OCI-LY7 (cell line): ENCODE measurements at regions not wholly inside any gene's neighbourhood (a gene's known extent, or its start where the extent isn't known, plus 50 kb on each side); places are given as distances from the start of the nearest gene placed in this dataset.

Experiments
- EZH2phosphoT487 ChIP-seq: fragments of 200-600 bp; sonication (generic); IDR thresholded peaks from 2 replicates; pipeline ENCODE4 v1.6.1; 2018; ENCODE audit warnings: low read depth, borderline replicate concordance, mild to moderate bottlenecking, mixed run types, antibody characterized with exemption, low read length, moderate library complexity, mixed read lengths
- TF ChIP-seq, protein P1 (sequence below): fragments of 200-600 bp; sonication (generic); conservative IDR thresholded peaks from 2 replicates; pipeline ENCODE4 v1.5.1; 2014; ENCODE audit warnings: mild to moderate bottlenecking, antibody characterized with exemption, low read length, moderate library complexity, mixed read lengths

DNA sequence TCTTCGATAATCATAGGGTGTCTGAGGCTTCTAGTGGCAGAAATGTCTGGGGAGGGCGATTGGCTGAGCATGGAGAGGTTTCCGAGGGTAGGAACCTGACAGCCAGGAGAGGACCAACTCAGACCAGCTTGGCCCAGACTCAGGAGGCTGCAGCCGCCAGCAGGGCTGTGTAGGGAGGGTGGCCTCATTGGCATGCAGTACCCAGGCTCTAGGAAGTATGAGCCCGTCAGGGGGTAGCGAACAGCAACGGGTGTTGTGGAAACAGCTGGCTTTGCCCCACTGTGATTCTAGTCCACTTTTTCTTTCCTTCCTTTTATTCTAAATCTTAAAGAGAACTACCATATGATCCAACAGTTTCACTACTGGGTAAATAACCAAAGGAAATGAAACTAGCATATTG lies 103.3 kb downstream of the DIRAS3 start:
- TF ChIP-seq, protein P1, sequence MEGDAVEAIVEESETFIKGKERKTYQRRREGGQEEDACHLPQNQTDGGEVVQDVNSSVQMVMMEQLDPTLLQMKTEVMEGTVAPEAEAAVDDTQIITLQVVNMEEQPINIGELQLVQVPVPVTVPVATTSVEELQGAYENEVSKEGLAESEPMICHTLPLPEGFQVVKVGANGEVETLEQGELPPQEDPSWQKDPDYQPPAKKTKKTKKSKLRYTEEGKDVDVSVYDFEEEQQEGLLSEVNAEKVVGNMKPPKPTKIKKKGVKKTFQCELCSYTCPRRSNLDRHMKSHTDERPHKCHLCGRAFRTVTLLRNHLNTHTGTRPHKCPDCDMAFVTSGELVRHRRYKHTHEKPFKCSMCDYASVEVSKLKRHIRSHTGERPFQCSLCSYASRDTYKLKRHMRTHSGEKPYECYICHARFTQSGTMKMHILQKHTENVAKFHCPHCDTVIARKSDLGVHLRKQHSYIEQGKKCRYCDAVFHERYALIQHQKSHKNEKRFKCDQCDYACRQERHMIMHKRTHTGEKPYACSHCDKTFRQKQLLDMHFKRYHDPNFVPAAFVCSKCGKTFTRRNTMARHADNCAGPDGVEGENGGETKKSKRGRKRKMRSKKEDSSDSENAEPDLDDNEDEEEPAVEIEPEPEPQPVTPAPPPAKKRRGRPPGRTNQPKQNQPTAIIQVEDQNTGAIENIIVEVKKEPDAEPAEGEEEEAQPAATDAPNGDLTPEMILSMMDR: no peak
- TF ChIP-seq EZH2phosphoT487: no peak
